ENCODE measurements at regions not wholly inside any gene's neighbourhood (a gene's known extent, or its start where the extent isn't known, plus 50 kb on each side); places are given as distances from the start of the nearest gene placed in this dataset.

GRCh38 chr1:194917769-194918168 lies 1690.5 kb downstream of the KCNT2 start:
- TF ChIP-seq, protein P1, sequence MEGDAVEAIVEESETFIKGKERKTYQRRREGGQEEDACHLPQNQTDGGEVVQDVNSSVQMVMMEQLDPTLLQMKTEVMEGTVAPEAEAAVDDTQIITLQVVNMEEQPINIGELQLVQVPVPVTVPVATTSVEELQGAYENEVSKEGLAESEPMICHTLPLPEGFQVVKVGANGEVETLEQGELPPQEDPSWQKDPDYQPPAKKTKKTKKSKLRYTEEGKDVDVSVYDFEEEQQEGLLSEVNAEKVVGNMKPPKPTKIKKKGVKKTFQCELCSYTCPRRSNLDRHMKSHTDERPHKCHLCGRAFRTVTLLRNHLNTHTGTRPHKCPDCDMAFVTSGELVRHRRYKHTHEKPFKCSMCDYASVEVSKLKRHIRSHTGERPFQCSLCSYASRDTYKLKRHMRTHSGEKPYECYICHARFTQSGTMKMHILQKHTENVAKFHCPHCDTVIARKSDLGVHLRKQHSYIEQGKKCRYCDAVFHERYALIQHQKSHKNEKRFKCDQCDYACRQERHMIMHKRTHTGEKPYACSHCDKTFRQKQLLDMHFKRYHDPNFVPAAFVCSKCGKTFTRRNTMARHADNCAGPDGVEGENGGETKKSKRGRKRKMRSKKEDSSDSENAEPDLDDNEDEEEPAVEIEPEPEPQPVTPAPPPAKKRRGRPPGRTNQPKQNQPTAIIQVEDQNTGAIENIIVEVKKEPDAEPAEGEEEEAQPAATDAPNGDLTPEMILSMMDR (IDR thresholded peaks at IDR 0.05 in 4 of 5, conservative IDR thresholded peaks at IDR 0.05 in 1 of 5): no peak
- TF ChIP-seq POLR2A (IDR thresholded peaks at IDR 0.05): no peak
